ENCODE measurements at regions not wholly inside any gene's neighbourhood (a gene's known extent, or its start where the extent isn't known, plus 50 kb on each side); places are given as distances from the start of the nearest gene placed in this dataset.

DNA sequence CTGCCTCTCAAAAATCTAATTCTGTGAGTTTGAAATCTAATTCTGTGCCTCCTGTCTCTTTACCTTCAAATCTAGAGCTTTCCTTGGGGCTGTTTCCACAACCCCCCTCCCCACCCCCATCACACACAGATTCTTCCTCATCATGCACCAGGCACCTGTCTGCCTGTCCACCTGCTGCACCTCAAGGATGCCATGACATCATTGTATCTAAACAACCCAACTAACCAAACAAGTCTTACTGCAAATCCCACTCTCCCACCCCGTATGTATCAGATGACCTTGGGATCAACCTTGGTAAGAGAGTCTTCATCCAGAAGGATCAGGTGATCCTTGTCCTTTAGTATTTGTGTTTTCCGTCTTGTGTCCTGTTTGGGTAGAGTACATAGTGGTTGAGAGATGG, 102.7 kb upstream of the SIM2 start:
- Histone ChIP-seq H3K4ac (ENCODE audit: low read depth, low read length) (no peak overlapping the region), H3K4me2 (ENCODE audit: insufficient read depth, insufficient read length, low read length) (no peak overlapping the region), H2BK120ac (ENCODE audit: low read depth, low read length, poor library complexity, severe bottlenecking) (no peak overlapping the region), H2BK15ac (ENCODE audit: low read depth, low read length) (no peak overlapping the region), H2BK12ac (ENCODE audit: insufficient read length, low read depth, low read length) (no peak overlapping the region), H4K5ac (ENCODE audit: insufficient read length, low read depth, low read length) (no peak overlapping the region), H3T11ph (ENCODE audit: low read length) (no peak overlapping the region), H3K9me3 (ENCODE audit: control insufficient read depth, low read depth, low read length) (no peaks in the 10 kb centered on the region), H4K91ac (ENCODE audit: insufficient read length, low read depth, low read length) (no peak overlapping the region), H3K14ac (ENCODE audit: insufficient read depth, low read length) (no peak overlapping the region), H3K79me1 (ENCODE audit: insufficient read depth, low read depth, low read length, poor library complexity, severe bottlenecking) (no peaks in the 10 kb centered on the region), H3K56ac (ENCODE audit: insufficient read length, low read depth, low read length) (no peak overlapping the region), H2BK20ac (ENCODE audit: low read depth, low read length, poor library complexity, severe bottlenecking) (no peak overlapping the region), H3K9ac (ENCODE audit: extremely low read depth, insufficient read length, low read length) (no peak overlapping the region), H4K20me1 (ENCODE audit: control insufficient read depth, insufficient read depth, insufficient read length) (no peaks in the 10 kb centered on the region), H3K27ac (ENCODE audit: insufficient read length, low read depth, low read length) (no peak overlapping the region), H3K4me1 (ENCODE audit: insufficient read depth, low read length) (no peaks in the 10 kb centered on the region), H3K23me2 (ENCODE audit: insufficient read length, low read depth, low read length, poor library complexity, severe bottlenecking) (no peaks in the 10 kb centered on the region), H2BK5ac (ENCODE audit: insufficient read length, low read length) (no peak overlapping the region), H2AK5ac (ENCODE audit: insufficient read length, low read length) (no peak overlapping the region), H3K27me3 (ENCODE audit: insufficient read depth, low read length) (no peaks in the 10 kb centered on the region), H2AFZ (ENCODE audit: low read length) (no peak overlapping the region), H3K18ac (ENCODE audit: insufficient read length, low read depth, low read length) (no peak overlapping the region), H3K23ac (ENCODE audit: insufficient read length, low read depth, low read length) (no peak overlapping the region), H4K8ac (replicated peaks; ENCODE audit: insufficient read length, low read depth, low read length) (no peak overlapping the region), H3K79me2 (ENCODE audit: insufficient read depth, low read length) (no peaks in the 10 kb centered on the region)
- no CpG with 5 or more reads among the region's 2 CpGs for WGBS (ENCODE audit: extremely low coverage, insufficient read length, low lambda C conversion rate)
- no peak overlapping the region for H3K27ac Mint-ChIP-seq
- H3K4me1 Mint-ChIP-seq = peaks cover under 1 to 2% of the 10 kb centered on the region in 2 experiments
- no peaks in the 10 kb centered on the region; a peak in 1 of 5 replicates for H3K9me3 Mint-ChIP-seq
- DNase-seq = no peak
- no peaks in the 10 kb centered on the region for H3K36me3 Mint-ChIP-seq (ENCODE audit: insufficient read depth in 1 of 3, low read depth in 3 of 3)
- H3K27me3 Mint-ChIP-seq (ENCODE audit: low read depth) = peaks cover 9% of the 10 kb centered on the region
- H3K4me3 Mint-ChIP-seq = no peak overlapping the region
- no peak for TF ChIP-seq CTCF (conservative IDR thresholded peaks at IDR 0.05)
